GM18870 (cell line): ENCODE measurements at regions not wholly inside any gene's neighbourhood (a gene's known extent, or its start where the extent isn't known, plus 50 kb on each side); places are given as distances from the start of the nearest gene placed in this dataset.
"Not testable (repeated sequence)": the region's sequence is repeated elsewhere in the genome, so short reads cannot be mapped to it uniquely, and the experiment has no call there.

Experiments
- ATAC-seq: cut with Tn5 transposase; IDR thresholded peaks from one replicate; pipeline ENCODE4 v1.9.1; 2021; ENCODE audit warnings: moderate library complexity; ENCODE audit not compliant: unreplicated experiment

- no peak for ATAC-seq
Measured at GRCh38 chr18:42530276-42530675, 575.2 kb downstream of the PIK3C3 start.

GRCh38 chr18:42532119-42532518 is 577.1 kb downstream of the PIK3C3 start:
- no peak for ATAC-seq

DNA sequence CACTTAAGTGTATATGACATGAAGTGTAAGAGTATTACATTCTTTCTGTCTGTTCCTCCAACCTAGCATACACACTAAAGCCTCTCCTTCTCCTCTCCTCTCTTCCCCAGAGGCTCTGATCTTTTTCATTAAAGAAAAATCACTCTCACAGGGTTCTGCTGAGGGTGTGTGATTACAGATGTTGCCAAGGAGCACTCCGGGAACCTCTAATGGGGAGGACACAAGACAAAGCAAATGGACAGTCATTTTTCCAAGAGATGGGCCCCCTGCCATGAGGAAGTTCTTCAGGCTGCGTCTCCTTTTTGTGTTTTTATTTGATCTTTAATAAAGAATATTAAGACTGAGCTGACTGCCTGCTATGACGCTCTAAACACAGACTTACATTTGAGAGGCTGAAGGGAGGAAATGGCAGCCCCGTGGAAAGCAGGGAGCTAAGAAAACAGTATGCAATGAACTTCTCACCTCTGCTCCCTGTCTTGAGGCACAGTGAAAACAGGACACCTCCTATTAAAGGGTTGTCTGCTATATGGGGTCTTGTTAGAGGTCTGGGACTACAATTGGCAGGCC is 578.1 kb downstream of the PIK3C3 start:
- ATAC-seq = no peak

DNA sequence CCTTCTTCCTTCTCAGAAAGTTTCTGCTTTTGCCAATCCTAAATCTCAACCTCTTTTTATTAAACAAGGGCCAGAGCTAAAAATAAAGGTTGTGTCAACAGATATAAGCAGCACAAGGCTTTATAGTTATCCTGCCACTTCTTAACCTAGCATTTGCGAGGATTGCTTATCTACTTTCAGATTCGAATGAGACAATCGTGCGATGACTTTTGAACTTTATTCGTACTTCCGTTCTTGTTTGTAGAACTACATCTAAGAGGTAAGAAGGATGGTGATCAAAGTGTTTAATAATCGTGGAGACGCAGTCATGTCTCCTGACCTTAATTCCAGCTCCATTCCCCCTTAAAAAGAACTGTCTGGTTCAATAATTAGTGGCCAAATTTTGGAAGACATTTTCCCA is 578.6 kb downstream of the PIK3C3 start:
- no peak for ATAC-seq

GRCh38 chr18:42534313-42534712 is 579.3 kb downstream of the PIK3C3 start:
- ATAC-seq = no peak

GRCh38 chr18:42536442-42536841 is 579.0 kb downstream of the RIT2 start:
- no peak for ATAC-seq

DNA sequence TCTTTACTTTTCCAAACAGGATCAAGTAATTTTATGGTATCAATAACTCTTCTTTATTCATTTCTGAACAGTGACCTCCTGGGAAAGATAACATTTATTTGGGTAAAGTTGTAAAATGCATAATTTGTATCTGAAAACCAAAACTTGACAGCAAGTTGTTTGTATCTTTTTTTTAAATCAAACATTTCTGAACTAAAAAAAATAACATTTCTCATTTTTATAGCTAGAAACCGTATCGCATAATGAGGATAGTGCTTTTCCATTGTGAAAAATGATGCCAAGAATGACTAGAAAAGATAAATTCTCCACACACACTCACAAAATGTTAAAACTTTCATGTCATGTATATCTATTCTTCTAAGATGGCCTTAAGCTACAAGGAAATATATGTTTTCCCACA is 578.2 kb downstream of the RIT2 start:
- ATAC-seq = no peak

- ATAC-seq = no peak
Measured at GRCh38 chr18:42544901-42545300, 570.6 kb downstream of the RIT2 start.

GRCh38 chr18:42545825-42546224 is 569.7 kb downstream of the RIT2 start:
- ATAC-seq = no peak

DNA sequence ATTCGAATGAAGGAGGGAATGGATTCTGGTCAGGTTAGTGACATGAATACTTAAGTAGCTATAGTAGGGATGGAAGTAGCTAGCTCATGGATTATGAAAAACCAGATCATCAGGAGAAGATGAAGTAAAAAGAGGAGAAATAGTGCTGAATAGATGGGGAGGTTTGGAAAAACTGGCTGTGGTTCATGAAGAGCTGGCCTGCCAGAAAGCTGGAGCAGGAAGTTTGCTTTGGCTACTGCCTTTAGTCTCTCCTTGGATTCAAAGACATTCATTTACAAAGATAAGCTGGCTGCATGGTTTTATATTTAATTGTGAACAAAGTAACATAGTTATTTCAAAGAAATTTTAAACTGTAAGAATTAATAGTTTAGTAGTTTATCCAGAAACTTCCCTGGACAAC is 567.0 kb downstream of the RIT2 start:
- no peak for ATAC-seq

GRCh38 chr18:42549596-42549995 is 565.9 kb downstream of the RIT2 start:
- ATAC-seq = no peak

DNA sequence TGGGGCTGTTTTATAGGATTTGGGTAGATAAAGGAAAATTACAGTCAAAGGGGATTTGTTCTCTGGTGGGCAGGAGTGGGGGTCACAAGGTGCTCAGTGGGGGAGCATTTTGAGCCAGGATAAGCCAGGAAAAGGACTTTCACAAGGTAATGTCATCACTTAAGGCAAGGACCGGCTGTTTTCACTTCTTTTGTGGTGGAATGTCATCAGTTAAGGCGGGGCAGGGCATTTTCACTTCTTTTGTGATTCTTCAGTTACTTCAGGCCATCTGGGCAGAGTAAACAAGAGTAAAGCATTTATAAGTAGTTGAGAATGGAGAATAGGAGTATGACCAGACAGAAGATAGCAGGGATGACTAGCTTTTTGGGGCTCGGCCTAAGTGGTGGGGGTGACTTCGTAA is 562.9 kb downstream of the RIT2 start:
- ATAC-seq = not testable (repeated sequence)

GRCh38 chr18:42559069-42559690 is 556.3 kb downstream of the RIT2 start:
- no peak for ATAC-seq

GRCh38 chr18:42561521-42561920 is 554.0 kb downstream of the RIT2 start:
- no peak for ATAC-seq

DNA sequence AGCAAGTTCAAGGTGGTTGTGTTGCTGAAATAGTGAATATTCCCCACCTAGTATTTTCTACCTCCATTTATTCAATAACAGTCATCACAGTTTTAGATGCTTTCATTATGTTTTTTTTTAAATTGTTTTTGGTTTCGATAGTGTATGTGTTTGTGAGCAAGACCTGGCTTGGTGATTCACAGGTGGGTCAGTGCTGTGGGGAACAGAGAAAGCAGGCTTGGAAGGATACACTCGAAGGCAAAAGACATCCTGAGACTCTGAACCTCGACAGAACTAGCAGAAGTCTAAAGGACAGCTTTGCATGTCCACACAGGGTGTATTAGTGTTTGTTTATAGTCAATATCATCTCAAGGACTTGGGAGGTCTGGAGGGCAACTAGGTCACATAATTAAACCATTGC is 551.5 kb downstream of the RIT2 start:
- ATAC-seq = no peak

DNA sequence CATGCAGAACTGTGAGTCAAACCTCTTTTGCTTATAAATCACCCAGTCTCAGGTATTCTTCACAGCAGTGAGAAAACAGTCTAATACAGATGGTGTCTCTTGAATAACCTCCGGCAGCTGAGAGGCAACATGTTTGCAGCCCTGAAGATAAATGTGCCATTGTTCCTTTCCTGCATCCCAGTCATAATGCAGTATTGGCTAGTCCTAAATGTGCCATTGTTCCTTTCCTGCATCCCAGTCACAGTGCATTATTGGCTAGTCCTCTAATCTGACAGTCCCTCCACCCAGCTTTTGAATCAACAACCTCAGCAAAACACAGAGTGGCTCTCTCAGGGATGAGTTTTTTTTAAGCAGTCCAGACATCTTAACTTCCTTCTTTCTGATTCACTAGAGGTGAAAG is 550.7 kb downstream of the RIT2 start:
- ATAC-seq = no peak

- ATAC-seq = no peak
Measured at GRCh38 chr18:42568773-42569172, 546.7 kb downstream of the RIT2 start.

- no peak for ATAC-seq
Measured at GRCh38 chr18:42574871-42575270, 540.6 kb downstream of the RIT2 start.

DNA sequence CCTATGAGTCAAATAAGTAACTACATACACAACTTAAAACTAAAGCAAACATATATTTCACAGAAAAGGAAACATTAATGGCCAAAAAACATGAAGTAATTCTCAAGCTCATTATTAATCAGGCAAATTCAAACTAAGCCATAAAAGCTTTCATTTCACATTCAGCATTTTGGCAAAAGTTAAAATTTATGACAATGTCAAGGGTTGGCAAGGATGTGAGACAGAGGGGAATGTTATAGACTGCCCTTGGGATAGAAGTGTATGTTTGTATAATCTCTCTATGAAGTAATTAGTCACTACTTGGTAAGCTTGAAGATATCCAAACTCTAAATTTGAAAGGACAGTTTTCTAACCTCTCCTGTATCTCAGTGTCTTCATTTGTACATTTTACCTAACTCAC is 539.4 kb downstream of the RIT2 start:
- no peak for ATAC-seq

DNA sequence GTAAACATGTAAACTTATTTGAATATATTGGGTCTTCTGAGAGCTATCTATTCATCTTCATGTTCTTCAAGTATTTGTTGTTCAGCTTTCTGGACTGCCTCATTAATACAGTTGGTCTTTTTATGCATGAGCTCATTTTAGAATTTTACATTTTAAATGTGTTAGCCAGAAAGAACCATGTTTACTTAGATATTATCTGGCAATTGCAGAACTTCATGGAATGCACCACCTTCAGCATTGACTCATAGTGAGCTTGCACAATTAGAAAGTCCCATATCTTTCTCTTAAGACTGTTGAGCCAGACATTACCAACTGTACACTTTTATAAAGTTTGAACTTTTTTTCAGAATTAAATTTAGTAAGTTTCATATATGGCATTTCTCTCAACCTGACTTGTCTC is 536.7 kb downstream of the RIT2 start:
- ATAC-seq = no peak

DNA sequence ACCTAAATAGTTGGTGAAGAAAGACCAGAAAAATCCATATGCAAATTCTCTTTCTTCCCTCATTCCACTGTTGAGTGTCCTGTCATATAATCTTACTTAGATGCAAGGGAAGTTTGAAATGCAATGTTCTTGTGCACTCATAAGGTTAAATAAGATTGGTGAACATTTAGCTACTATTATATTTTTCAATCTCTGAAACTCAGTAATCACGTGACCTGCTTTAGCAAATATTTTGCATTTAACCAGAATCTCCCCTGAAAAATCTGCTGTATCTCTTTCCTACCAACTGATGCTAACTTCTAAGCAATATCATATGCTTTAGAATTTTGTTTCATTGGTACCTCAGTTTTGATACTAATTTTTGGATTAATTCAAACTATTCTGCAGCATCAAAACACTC is 533.2 kb downstream of the RIT2 start:
- no peak for ATAC-seq

DNA sequence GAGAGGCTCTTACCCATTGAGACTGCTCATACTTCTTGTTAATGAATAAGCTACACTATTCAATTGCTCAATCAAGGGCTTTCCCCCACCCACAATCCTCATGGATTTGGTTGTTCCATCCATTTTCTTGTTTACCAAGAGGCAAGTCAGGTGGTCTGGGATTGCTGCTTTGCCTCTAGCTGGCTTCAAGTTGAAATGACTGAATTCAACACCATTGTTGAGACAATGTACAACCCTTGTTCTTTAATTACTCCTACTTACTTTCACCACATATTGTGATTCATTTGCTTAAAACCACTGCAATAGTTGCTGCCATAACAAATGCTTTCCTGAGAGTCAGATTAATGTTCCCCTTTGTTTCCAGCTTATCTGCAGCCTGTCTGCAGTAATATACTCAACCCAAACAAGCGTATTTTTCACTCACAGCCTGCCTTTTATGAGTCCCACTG is 532.2 kb downstream of the RIT2 start:
- no peak for ATAC-seq

DNA sequence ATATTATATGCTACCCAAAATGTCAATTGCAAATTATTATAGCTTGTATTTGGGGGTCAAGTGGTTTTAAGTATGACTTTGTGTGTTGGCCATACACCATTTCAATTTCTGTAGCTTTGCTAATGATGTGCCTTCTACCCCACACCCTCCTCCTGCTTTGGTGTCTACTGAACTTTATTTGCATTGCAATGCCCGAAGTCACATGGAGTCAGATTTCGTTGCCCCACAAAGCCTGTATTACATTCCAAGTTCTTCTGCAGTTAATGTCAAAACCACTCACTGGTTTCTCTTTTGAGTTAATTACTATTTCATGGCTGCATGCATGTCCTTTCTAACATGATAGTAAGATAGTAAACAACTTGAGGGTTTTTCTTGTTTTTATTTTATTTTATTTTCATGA is 528.9 kb downstream of the RIT2 start:
- ATAC-seq = no peak
